Neuronal stem cell (in vitro differentiated cells): ENCODE measurements at regions not wholly inside any gene's neighbourhood (a gene's known extent, or its start where the extent isn't known, plus 50 kb on each side); places are given as distances from the start of the nearest gene placed in this dataset.
"Not testable (repeated sequence)": the region's sequence is repeated elsewhere in the genome, so short reads cannot be mapped to it uniquely, and the experiment has no call there.

Experiments
- DNase-seq: peaks from one replicate; pipeline ENCODE4 v3.0.0-alpha.2; 2013; ENCODE audit warnings: low spot score
- H2AFZ ChIP-seq: one replicate; pipeline ENCODE4 v1.6.1; 2013; ENCODE audit warnings: mild to moderate bottlenecking, low read length, inconsistent platforms
- H2AK5ac ChIP-seq: 2 replicates; pipeline ENCODE4 v1.6.1; 2013; ENCODE audit warnings: low read depth, mild to moderate bottlenecking, inconsistent platforms, low read length, moderate library complexity, mixed read lengths
- H2BK120ac ChIP-seq: 2 replicates; pipeline ENCODE4 v1.6.1; 2013; ENCODE audit warnings: low read depth, mild to moderate bottlenecking, inconsistent platforms, low read length, moderate library complexity, mixed read lengths
- H2BK12ac ChIP-seq: one replicate; pipeline ENCODE4 v1.6.1; 2013; ENCODE audit warnings: low read length, inconsistent platforms
- H2BK15ac ChIP-seq: 2 replicates; pipeline ENCODE4 v1.6.1; 2013; ENCODE audit warnings: mild to moderate bottlenecking, low read length, inconsistent platforms, mixed read lengths
- H2BK5ac ChIP-seq: one replicate; pipeline ENCODE4 v1.6.1; 2013; ENCODE audit warnings: inconsistent platforms, mild to moderate bottlenecking, low read length, moderate library complexity
- H3K14ac ChIP-seq: one replicate; pipeline ENCODE4 v1.6.1; 2013; ENCODE audit warnings: low read length, inconsistent platforms
- H3K18ac ChIP-seq: 2 replicates; pipeline ENCODE4 v1.6.1; 2013; ENCODE audit warnings: low read length, inconsistent platforms
- H3K23ac ChIP-seq: 2 replicates; pipeline ENCODE4 v1.6.1; 2013; ENCODE audit warnings: low read depth, mild to moderate bottlenecking, mixed read lengths, low read length, inconsistent platforms; ENCODE audit not compliant: poor library complexity
- H3K27ac ChIP-seq: replicated peaks from 3 replicates; pipeline ENCODE4 v1.5.1; 2013; ENCODE audit warnings: low read length, inconsistent platforms
- H3K27me3 ChIP-seq, 3 experiments: 2 replicates each; pipeline ENCODE4 v1.6.1; 2013; ENCODE audit warnings: low read length in 3 of 3, mild to moderate bottlenecking in 2 of 3, inconsistent platforms in 1 of 3, low read depth in 1 of 3, mixed read lengths in 1 of 3, moderate library complexity in 1 of 3; ENCODE audit not compliant: control insufficient read depth in 3 of 3, insufficient read depth in 3 of 3
- H3K36me3 ChIP-seq, 2 donors: replicated peaks in 1 of 2; 2 replicates each; pipeline ENCODE4 v1.6.1; 2013; ENCODE audit warnings: low read length in 2 of 2; ENCODE audit not compliant: control insufficient read depth in 2 of 2, insufficient read depth in 2 of 2
- H3K4ac ChIP-seq: 2 replicates; pipeline ENCODE4 v1.6.1; 2013; ENCODE audit warnings: inconsistent platforms, mild to moderate bottlenecking, low read length, moderate library complexity
- H3K4me1 ChIP-seq, 2 donors: 1 replicate in 1 of 2; 2 replicates in 1 of 2; pipeline ENCODE4 v1.6.1; 2013; ENCODE audit warnings: low read length in 2 of 2, low read depth in 1 of 2; ENCODE audit not compliant: control insufficient read depth in 2 of 2, insufficient read depth in 1 of 2
- H3K4me2 ChIP-seq: one replicate; pipeline ENCODE4 v1.6.1; 2013; ENCODE audit warnings: mild to moderate bottlenecking, low read length, inconsistent platforms; ENCODE audit not compliant: insufficient read depth, poor library complexity, severe bottlenecking
- H3K4me3 ChIP-seq, 2 donors: 2 replicates each; pipeline ENCODE4 v1.5.1; 2013; ENCODE audit warnings: low read length in 2 of 2, mild to moderate bottlenecking in 2 of 2, inconsistent platforms in 1 of 2, moderate library complexity in 1 of 2
- H3K79me1 ChIP-seq: one replicate; pipeline ENCODE4 v1.6.1; 2013; ENCODE audit warnings: low read depth, mild to moderate bottlenecking, inconsistent platforms, low read length, moderate library complexity
- H3K9ac ChIP-seq: one replicate; pipeline ENCODE4 v1.6.1; 2013; ENCODE audit warnings: mild to moderate bottlenecking, low read depth, low read length, inconsistent platforms; ENCODE audit not compliant: poor library complexity
- H3K9me3 ChIP-seq, 2 donors: replicated peaks in 1 of 2; 2 replicates each; pipeline versions ENCODE3 to v1.6.1; 2013; ENCODE audit warnings: low read length in 2 of 2, mild to moderate bottlenecking in 2 of 2, inconsistent platforms in 1 of 2, low read depth in 1 of 2, mixed read lengths in 1 of 2, moderate library complexity in 1 of 2; ENCODE audit not compliant: control insufficient read depth in 2 of 2, insufficient read depth in 1 of 2
- H4K8ac ChIP-seq: one replicate; pipeline ENCODE4 v1.6.1; 2013; ENCODE audit warnings: low read depth, mild to moderate bottlenecking, inconsistent platforms, low read length, moderate library complexity
- H4K91ac ChIP-seq: one replicate; pipeline ENCODE4 v1.6.1; 2013; ENCODE audit warnings: low read length, low read depth, mild to moderate bottlenecking, inconsistent platforms; ENCODE audit not compliant: poor library complexity
- WGBS, 2 donors: extraction: QIAGEN DNeasy Blood & Tissue Kit; methylation state at CpG; one replicate each; pipeline ENCODE4 v1.1.7; 2013; ENCODE audit warnings: missing lambda C conversion rate in 2 of 2, mixed read lengths in 1 of 2; ENCODE audit not compliant: insufficient read length in 2 of 2, insufficient replicate concordance in 1 of 2; ENCODE audit errors: extremely low coverage in 2 of 2; 5-methylcytosine and 5-hydroxymethylcytosine counted together

GRCh38 chr2:193153576-193153975, 958.8 kb upstream of the TMEFF2 start:
- Histone ChIP-seq H3K36me3 (no peaks in the 10 kb centered on the region), H3K79me1 (no peaks in the 10 kb centered on the region), H3K14ac (no peak overlapping the region), H4K8ac (no peak overlapping the region), H2BK120ac (no peak overlapping the region), H2BK5ac (no peak overlapping the region), H3K4ac (no peak overlapping the region), H3K27ac (no peak overlapping the region), H3K27me3 (no peaks in the 10 kb centered on the region), H3K4me3 (no peak overlapping the region), H3K18ac (no peak overlapping the region), H2BK15ac (no peak overlapping the region), H3K4me1 (no peaks in the 10 kb centered on the region), H3K9me3 (no peaks in the 10 kb centered on the region), H3K4me2 (no peak overlapping the region), H2AFZ (no peak overlapping the region), H3K23ac (no peak overlapping the region), H3K9ac (no peak overlapping the region), H2AK5ac (no peak overlapping the region), H4K91ac (no peak overlapping the region), H2BK12ac (no peak overlapping the region)
- DNase-seq: no peak
- WGBS, 2 donors: no CpG with 5 or more reads among the region's 2 CpGs

- H3K14ac ChIP-seq, H2BK12ac ChIP-seq, H3K9ac ChIP-seq, H3K4ac ChIP-seq, H3K4me2 ChIP-seq, H4K8ac ChIP-seq, H3K27me3 ChIP-seq, H3K79me1 ChIP-seq, H3K4me1 ChIP-seq, DNase-seq, H3K23ac ChIP-seq, H2BK15ac ChIP-seq, H3K36me3 ChIP-seq, H4K91ac ChIP-seq, H2AK5ac ChIP-seq, H3K27ac ChIP-seq, H3K18ac ChIP-seq, H2BK120ac ChIP-seq, H3K4me3 ChIP-seq, H3K9me3 ChIP-seq, H2AFZ ChIP-seq, H2BK5ac ChIP-seq: not testable (repeated sequence)
- WGBS, 2 donors: no CpG with 5 or more reads among the region's 5 CpGs
These were observed 947.7 kb upstream of the TMEFF2 start for GRCh38 chr2:193142467-193142866.

GRCh38 chr2:193141998-193142397, 947.3 kb upstream of the TMEFF2 start:
- Histone ChIP-seq H4K8ac (no peak overlapping the region), H2AFZ (no peak overlapping the region), H3K4me2 (no peak overlapping the region), H2AK5ac (no peak overlapping the region), H3K4me3 (no peak overlapping the region), H3K23ac (no peak overlapping the region), H3K4ac (no peak overlapping the region), H2BK15ac (no peak overlapping the region), H4K91ac (no peak overlapping the region), H2BK120ac (no peak overlapping the region), H3K79me1 (no peaks in the 10 kb centered on the region), H3K27me3 (no peaks in the 10 kb centered on the region), H3K9ac (no peak overlapping the region), H3K36me3 (no peaks in the 10 kb centered on the region), H3K9me3 (no peaks in the 10 kb centered on the region), H3K27ac (no peak overlapping the region), H2BK5ac (no peak overlapping the region), H3K18ac (no peak overlapping the region), H3K14ac (no peak overlapping the region), H3K4me1 (no peaks in the 10 kb centered on the region), H2BK12ac (no peak overlapping the region)
- DNase-seq: no peak

DNA sequence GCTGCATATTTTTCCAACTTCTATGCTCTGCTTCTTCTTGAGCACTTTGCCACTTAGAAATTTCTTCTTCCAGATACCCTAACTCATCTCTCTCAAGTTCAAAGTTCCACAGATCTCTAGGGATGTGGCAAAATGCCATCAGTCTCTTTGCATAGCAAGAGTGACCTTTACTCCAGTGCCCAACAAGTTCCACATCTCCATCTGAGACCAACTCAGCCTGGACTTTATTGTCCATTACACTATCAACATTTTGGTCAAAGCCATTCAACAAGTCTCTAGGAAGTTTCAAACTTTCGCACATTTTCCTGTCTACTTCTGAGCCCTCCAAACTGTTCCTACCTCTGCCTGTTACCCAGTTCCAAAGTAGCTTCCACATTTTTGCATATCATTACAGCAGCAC, 946.2 kb upstream of the TMEFF2 start:
- H2AFZ ChIP-seq, H3K9me3 ChIP-seq, H3K4ac ChIP-seq, H2BK12ac ChIP-seq, H3K27me3 ChIP-seq, H3K9ac ChIP-seq, H3K18ac ChIP-seq, H3K14ac ChIP-seq, H2BK120ac ChIP-seq, H3K27ac ChIP-seq, H2BK5ac ChIP-seq, H3K36me3 ChIP-seq, H3K4me2 ChIP-seq, H2BK15ac ChIP-seq, H3K23ac ChIP-seq, H3K79me1 ChIP-seq, H3K4me1 ChIP-seq, DNase-seq, H3K4me3 ChIP-seq, H4K91ac ChIP-seq, H2AK5ac ChIP-seq, H4K8ac ChIP-seq: not testable (repeated sequence)
- no CpG with 5 or more reads among the region's 1 CpG for WGBS, 2 donors
